ENCODE measurements at regions not wholly inside any gene's neighbourhood (a gene's known extent, or its start where the extent isn't known, plus 50 kb on each side); places are given as distances from the start of the nearest gene placed in this dataset.

DNA sequence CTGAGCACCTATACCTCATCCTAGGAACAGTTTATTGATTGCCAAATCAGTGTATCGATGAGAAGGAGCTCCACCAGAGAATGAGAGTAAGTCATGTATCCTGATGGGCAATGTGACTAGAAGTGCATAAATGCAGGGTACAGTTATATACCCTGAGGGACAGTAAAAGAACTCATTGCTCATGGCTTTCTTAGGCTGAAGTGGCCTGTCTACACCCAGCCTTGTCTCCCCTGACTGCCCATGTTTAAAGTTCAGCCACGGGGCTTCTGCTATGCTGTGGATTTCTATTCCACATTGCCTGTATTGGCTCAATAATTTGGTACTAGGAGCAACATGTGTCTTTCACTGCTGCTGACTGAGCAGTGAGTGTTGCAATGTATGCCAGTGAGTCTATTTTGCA lies 400.4 kb upstream of the IMPG1 start:
- TF ChIP-seq CTCF (conservative IDR thresholded peaks at IDR 0.05; ENCODE audit: low read depth, low read length) (no peak), EZH2 (IDR thresholded peaks at IDR 0.05; ENCODE audit: borderline replicate concordance, low read depth, low read length, poor library complexity, severe bottlenecking) (no peak)

Data from A673 (cell line).